DMS153 (cell line): ENCODE measurements at regions not wholly inside any gene's neighbourhood (a gene's known extent, or its start where the extent isn't known, plus 50 kb on each side); places are given as distances from the start of the nearest gene placed in this dataset.
"Not testable (repeated sequence)": the region's sequence is repeated elsewhere in the genome, so short reads cannot be mapped to it uniquely, and the experiment has no call there.

Source experiments
- DNase-seq: peaks from one replicate; lab custom pipeline; 2025; lab: John Stamatoyannopoulos, UW

DNA sequence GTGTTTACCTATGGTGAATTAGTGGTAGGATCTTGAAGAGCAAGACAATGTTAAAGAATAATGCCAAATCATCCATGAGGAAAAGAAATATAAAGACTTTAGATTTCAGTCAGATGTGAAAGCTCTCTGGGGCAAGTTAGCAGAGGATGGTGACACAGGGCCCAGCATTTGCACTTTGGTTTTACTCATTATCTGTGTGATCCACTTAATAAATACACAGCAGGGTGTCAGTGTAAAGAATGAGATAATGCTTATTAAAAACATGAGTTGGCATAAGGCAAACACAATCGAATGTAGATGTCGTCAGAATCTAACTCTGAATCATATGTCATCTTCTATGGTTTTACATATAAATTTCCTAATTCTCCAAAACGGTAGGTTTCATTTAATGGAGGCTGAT lies 130.4 kb upstream of the PREP start:
- no peak for DNase-seq

DNA sequence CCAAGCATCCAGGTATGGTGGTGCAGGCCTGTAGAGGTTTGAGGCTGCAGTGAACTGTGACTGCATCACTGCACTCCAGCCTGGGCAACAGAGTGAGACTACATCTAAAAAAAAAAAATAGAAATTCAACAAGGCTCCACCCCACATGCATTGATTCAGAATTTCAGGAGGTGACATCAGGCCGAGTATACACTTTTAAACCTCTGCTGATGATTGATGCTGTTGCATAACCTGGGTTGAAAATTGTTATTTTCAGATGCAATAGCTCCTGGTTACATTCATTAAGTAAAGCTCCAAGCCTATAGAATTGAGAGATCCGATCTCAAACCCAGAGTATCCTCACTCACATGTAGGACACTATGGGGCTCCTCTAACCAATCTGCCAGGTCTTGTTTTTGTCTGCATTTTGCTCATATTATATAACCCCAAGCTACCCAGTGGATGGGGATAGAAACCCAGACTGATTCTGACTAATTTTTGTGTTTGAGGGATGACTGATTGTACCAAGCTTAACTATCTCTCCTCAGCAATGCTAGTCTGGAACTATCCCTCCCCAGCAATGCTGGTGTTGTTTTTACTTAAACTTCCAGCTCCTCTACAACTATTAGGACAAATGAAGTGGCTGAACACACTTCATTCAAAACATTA lies 123.5 kb upstream of the PREP start:
- DNase-seq: no peak

GRCh38 chr6:105522626-105523322 lies 119.9 kb upstream of the PREP start:
- no peak for DNase-seq

- DNase-seq: no peak
Measured at GRCh38 chr6:105519954-105520353, 117.1 kb upstream of the PREP start.

GRCh38 chr6:105518993-105519392 lies 116.1 kb upstream of the PREP start:
- DNase-seq: not testable (repeated sequence)

DNA sequence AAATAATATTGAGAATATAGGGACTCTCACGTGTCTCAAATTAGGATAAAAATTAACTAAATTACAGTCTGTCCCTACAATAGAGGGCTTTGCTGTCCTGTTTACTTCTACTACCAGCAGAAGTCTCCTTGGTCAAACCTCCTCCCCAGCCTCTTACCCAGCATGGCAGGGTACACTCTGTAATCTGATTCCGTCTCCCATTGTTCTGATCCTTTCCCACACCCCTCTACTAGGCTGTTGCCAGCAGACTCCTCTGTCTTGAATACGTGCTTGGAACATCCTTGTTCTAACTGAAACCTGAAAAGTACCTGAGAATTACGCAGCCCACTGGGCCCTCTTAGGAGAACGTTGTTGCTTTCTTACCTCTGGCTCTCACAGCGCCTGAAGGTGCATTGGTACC lies 112.2 kb upstream of the PREP start:
- DNase-seq: no peak

DNA sequence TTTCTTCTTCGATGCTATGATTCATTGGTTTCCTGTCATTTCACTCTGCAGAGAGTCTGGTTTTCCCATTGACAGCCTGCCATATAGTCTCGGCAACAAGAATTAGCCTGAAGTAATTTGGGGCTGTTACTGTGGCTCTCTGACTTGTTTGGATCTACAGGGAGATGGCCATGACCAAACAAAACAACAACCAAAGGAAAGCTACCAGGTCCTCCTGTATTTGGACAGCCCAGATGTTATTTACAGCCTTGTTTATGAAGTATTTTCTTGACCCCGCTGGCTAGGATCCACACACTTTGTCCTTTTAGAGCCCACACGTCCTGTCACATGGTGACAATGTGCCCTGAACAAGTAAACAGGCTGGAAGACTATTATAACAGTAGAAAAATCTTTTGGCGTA lies 111.4 kb upstream of the PREP start:
- DNase-seq: no peak

- no peak for DNase-seq
Measured at GRCh38 chr6:105511639-105512038, 108.8 kb upstream of the PREP start.

- DNase-seq: no peak
Measured at GRCh38 chr6:105510746-105511145, 107.9 kb upstream of the PREP start.

DNA sequence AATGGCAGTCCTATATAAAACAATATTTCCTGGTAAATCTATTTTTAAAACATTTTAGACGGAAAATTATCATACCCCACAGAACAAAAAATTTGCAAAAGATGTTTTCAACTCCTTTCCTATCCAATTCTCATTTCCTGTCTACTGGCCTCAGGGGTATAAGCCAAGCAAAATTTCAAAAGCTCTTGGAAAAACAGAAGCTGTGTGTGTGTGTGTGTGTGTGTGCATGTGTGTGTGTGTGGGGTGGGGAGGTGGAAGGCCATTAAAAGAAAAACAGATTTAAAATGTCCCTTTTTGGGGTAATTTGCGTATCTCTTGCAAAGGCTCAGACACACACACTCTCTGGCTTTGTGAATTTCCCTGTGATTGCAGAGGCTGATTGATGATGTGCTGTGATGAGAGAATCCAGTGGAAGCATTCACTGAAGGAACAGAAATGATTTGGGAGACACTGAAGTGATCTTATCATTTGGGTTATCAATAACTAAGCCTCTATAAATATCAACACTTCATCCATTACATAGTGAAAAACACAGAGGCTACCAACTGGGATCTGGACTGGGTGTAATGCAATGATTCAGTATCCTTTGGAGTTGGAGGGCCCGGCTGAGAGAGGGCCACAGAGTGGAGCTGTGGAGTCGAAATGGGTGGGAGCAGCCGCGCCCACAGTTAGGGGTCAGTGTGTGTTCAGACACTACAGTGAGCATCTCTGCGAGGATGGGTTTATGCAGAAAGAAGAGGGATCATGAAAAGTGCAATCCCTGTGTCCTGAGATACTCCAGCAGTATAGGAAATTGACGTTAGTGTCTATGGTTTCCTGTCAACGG lies 106.8 kb upstream of the PREP start:
- DNase-seq: no peak

DNA sequence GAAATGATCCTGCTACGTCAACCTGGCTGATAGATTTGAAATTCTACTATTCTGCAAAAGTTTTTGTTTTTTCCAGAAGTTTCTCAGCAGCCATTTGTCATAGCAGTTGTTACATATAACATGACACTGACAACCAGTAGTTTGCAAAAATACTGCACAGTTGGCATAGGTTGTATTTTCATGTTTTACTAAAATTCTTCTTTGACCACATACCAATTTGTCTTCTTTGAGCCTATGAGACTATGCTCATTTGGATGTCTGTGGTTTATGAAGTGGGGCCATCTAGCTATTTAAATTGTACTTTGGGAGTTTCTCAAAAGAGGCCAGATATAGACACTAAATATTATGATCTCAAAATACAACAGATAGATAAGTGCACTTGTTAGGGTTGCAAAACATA lies 104.9 kb upstream of the PREP start:
- DNase-seq: no peak

DNA sequence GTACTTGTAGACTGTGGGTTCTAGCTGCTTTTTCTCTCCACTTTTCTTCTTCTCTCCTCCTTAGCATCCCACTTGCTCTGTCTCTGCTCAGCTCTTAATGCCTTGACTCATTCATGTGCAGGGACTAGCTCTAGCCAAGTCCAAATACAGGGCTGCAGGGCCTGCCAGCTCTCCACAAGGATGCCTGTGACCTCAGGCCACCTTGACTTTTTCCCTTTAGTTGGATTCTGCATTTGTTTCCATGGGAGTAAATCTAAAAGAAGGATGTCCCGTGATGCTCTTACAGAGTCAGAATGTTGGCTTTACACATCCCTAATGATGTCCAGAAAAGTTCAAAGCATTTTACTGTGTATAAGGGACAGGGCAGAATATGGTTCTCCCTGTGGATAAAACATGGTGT lies 101.8 kb upstream of the PREP start:
- no peak for DNase-seq

DNA sequence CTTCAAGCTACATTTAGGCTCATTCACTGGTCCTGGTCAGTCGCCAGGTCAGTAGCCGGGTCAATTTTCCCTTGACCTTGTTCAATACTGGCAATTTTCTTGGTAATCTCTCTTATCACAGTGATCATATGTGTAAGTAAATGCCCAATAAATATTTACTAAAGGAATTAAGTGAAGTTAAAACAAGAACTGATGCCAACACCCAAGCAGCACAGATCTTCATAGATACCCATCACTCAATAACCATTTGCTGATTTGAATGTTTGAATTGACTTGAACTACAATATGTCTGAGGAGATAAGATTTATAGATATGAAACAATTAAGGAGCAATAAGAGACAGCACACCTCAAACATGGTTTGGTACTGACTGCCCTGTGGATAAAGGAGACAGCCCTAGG lies 100.8 kb upstream of the PREP start:
- no peak for DNase-seq

- no peak for DNase-seq
Measured at GRCh38 chr6:105501826-105502344, 99.0 kb upstream of the PREP start.

GRCh38 chr6:105501246-105501645 lies 98.4 kb upstream of the PREP start:
- no peak for DNase-seq

DNA sequence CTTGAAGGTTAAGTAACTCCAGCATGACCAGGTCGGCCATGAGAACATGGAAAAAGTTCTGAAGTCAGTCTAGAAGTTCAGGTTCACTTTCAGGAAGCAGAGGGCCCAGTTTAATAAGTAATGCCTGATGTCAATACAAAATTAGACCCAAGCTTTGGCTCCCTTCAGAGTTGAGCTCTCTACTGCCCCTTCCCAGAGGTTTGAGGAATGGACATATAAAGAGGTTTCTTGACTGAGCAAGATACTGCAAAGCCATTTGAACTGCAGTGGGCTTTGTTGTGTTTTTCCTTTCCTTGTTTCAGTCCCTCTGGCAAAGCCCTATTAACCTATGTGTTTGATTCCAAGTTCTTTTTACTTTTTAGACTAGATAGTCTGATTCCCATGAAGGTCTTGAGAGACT lies 97.8 kb upstream of the PREP start:
- DNase-seq: no peak

DNA sequence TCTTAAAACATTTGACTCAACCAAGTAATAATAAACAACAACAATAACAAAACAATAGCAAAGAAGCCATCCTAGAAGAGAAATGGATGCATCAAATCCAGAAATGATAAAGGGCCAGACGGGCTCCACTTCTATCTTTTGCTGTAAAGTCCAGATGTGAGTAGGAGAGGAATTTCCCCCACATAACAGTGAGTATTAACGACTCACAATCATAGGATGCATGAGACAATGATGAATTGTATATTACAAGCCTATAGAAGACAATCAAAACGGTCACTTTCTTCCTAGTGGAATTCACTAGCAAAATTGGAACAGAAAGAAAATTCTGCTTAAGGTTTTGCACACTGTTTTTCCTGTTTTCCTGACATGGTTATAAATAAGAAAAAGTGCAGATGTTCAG lies 97.0 kb upstream of the PREP start:
- DNase-seq: no peak

GRCh38 chr6:105499136-105499870 lies 96.4 kb upstream of the PREP start:
- DNase-seq: no peak

DNA sequence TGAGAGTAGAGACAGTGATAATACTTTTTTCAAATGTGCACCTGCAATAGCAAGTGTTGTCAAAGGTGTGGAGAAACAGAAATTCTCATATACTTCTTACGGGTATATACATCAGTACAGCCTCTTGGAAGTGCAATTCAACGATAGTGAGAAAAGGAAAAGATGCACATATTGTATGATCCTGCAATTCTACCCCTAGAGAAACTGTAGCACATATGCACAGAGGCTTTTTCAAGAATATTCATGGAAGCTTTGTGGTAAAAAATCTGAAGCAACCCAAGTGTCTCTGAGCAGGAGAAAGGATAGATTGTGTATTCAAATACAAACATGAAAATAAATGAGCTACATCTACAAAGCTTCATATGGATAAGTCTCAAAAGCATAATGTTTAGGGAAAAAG lies 94.7 kb upstream of the PREP start:
- no peak for DNase-seq

GRCh38 chr6:105495515-105495914 lies 92.6 kb upstream of the PREP start:
- DNase-seq: no peak

DNA sequence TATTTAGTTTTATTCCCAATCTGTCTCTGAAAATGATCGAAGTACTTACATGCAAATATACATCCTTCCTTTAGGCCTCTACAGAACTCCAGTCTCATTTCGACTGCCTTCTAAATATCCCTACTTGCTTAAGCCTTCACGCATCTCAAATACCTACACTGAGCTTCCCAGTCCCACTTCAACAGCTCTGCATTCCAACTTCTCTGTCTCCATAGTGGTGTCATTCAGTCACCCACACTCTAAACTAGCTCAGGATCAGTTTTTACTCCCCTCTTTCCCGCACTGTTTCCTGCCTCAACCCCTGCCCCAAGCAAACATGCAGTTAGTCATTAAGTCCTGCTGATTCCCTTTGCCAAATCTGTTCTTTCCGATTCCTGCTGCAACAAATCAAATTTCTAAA lies 91.8 kb upstream of the PREP start:
- no peak for DNase-seq

- no peak for DNase-seq
Measured at GRCh38 chr6:105493736-105494135, 90.9 kb upstream of the PREP start.
